Loucy (cell line): ENCODE measurements at regions not wholly inside any gene's neighbourhood (a gene's known extent, or its start where the extent isn't known, plus 50 kb on each side); places are given as distances from the start of the nearest gene placed in this dataset.
A peak's percentile ranks its signal among the peaks of the same experiment; 100 is the strongest.

ENCODE experiments used
- H2AFZ ChIP-seq: fragments of 200-600 bp; sonication (generic); 2 replicates; pipeline ENCODE4 v1.6.0; 2016; ENCODE audit warnings: antibody characterized with exemption, mild to moderate bottlenecking, low read length, moderate library complexity
- H3F3A ChIP-seq: fragments of 200-600 bp; 2 replicates; pipeline ENCODE4 v1.6.0; 2016; ENCODE audit warnings: antibody characterized with exemption, low read depth, mild to moderate bottlenecking
- H3K27me3 ChIP-seq: fragments of 200-600 bp; sonication (generic); 2 replicates; pipeline ENCODE4 v1.6.1; 2014; ENCODE audit warnings: low read length, mild to moderate bottlenecking; ENCODE audit not compliant: insufficient read depth, poor library complexity, severe bottlenecking
- H3K36me3 ChIP-seq: fragments of 200-600 bp; sonication (generic); 2 replicates; pipeline ENCODE4 v1.6.1; 2016; ENCODE audit warnings: low read length; ENCODE audit not compliant: insufficient read depth
- H3K4me1 ChIP-seq: fragments of 200-600 bp; sonication (generic); 2 replicates; pipeline ENCODE4 v1.5.1; 2014; ENCODE audit warnings: low read length, mild to moderate bottlenecking; ENCODE audit not compliant: insufficient read depth, poor library complexity, severe bottlenecking
- H3K4me2 ChIP-seq: fragments of 200-600 bp; sonication (generic); 2 replicates; pipeline ENCODE4 v1.6.0; 2014; ENCODE audit warnings: antibody characterized with exemption, low read length, low read depth, mild to moderate bottlenecking; ENCODE audit not compliant: poor library complexity, severe bottlenecking
- H3K4me3 ChIP-seq: fragments of 200-600 bp; sonication (generic); 2 replicates; pipeline ENCODE4 v1.5.1; 2014; ENCODE audit warnings: low read length, mild to moderate bottlenecking, mixed read lengths; ENCODE audit not compliant: poor library complexity, severe bottlenecking
- H3K79me2 ChIP-seq: fragments of 200-600 bp; sonication (generic); 2 replicates; pipeline ENCODE4 v1.6.1; 2014; ENCODE audit warnings: low read length; ENCODE audit not compliant: insufficient read depth
- H3K9ac ChIP-seq: fragments of 200-600 bp; sonication (generic); 2 replicates; pipeline ENCODE4 v1.6.0; 2014; ENCODE audit warnings: mild to moderate bottlenecking, low read depth, low read length, moderate library complexity; ENCODE audit not compliant: poor library complexity, severe bottlenecking
- H3K9me2 ChIP-seq: fragments of 200-600 bp; sonication (generic); replicated peaks from 2 replicates; pipeline ENCODE4 v1.6.1; 2016; ENCODE audit warnings: low read depth, low read length, mixed read lengths
- H3K9me3 ChIP-seq: fragments of 200-600 bp; sonication (generic); 2 replicates; pipeline ENCODE4 v1.6.1; 2014; ENCODE audit warnings: mild to moderate bottlenecking, antibody characterized with exemption, low read length, low read depth; ENCODE audit not compliant: insufficient read depth
- H4K20me1 ChIP-seq: fragments of 200-600 bp; sonication (generic); 2 replicates; pipeline ENCODE4 v1.6.0; 2014; ENCODE audit warnings: antibody characterized with exemption, low read length, mild to moderate bottlenecking; ENCODE audit not compliant: insufficient read depth, poor library complexity, severe bottlenecking
- EZH2phosphoT487 ChIP-seq: fragments of 200-600 bp; IDR thresholded peaks from 2 replicates; pipeline ENCODE4 v1.6.1; 2018; ENCODE audit warnings: antibody characterized with exemption, mild to moderate bottlenecking, moderate library complexity, borderline replicate concordance
- TF ChIP-seq, protein P1 (sequence below): fragments of 200-600 bp; sonication (generic); conservative IDR thresholded peaks from 2 replicates; pipeline ENCODE4 v1.5.1; 2014; ENCODE audit warnings: mild to moderate bottlenecking, antibody characterized with exemption, low read length

DNA sequence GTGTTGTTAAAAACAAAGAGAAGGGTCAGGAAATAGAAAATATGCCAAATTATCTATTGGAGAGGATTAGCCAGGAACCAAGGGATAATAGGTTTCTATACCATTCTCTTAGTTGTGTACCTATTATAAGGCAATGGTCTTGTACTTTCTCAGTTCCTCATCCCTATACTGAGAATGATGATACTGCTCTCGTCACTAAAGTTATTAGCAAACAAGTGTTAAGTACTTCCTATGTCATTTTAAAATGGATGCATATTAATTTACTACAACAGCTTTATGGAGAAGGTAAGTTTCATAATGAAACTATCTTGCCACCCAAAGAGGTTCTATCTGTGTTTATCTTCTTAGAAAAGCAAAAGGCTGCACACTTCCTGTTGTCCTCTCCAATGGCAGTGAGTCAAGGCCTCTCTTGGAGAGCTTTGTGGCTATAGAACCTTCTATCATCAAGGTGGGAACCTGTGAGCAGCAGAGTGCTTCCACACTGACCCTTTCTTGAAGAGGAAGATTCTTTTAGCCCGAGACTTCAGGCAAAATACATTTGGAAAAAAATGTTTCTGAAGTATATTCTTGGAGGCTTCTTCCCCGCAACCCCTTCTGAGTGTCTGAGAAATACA lies 460.7 kb upstream of the FANCL start:
- H3K4me1 ChIP-seq = peaks cover 19% of the 10 kb centered on the region
- H3F3A ChIP-seq = no peaks in the 10 kb centered on the region
- H3K36me3 ChIP-seq = no peaks in the 10 kb centered on the region
- peak overlapping the region; percentile 86 for H2AFZ ChIP-seq
- H3K27me3 ChIP-seq = no peaks in the 10 kb centered on the region
- H3K4me2 ChIP-seq = peak overlapping the region; percentile 40
- H3K9me3 ChIP-seq = no peaks in the 10 kb centered on the region
- TF ChIP-seq, protein P1, sequence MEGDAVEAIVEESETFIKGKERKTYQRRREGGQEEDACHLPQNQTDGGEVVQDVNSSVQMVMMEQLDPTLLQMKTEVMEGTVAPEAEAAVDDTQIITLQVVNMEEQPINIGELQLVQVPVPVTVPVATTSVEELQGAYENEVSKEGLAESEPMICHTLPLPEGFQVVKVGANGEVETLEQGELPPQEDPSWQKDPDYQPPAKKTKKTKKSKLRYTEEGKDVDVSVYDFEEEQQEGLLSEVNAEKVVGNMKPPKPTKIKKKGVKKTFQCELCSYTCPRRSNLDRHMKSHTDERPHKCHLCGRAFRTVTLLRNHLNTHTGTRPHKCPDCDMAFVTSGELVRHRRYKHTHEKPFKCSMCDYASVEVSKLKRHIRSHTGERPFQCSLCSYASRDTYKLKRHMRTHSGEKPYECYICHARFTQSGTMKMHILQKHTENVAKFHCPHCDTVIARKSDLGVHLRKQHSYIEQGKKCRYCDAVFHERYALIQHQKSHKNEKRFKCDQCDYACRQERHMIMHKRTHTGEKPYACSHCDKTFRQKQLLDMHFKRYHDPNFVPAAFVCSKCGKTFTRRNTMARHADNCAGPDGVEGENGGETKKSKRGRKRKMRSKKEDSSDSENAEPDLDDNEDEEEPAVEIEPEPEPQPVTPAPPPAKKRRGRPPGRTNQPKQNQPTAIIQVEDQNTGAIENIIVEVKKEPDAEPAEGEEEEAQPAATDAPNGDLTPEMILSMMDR = no peak
- no peak for TF ChIP-seq EZH2phosphoT487
- no peaks in the 10 kb centered on the region for H4K20me1 ChIP-seq
- no peaks in the 10 kb centered on the region for H3K79me2 ChIP-seq
- peak overlapping the region; percentile 20 for H3K9ac ChIP-seq
- H3K9me2 ChIP-seq = no peaks in the 10 kb centered on the region
- H3K4me3 ChIP-seq = peak overlapping the region; percentile 19

- no peaks in the 10 kb centered on the region for H3K27me3 ChIP-seq
- no peaks in the 10 kb centered on the region for H4K20me1 ChIP-seq
- H3K36me3 ChIP-seq = no peaks in the 10 kb centered on the region
- H2AFZ ChIP-seq = peak overlapping the region; percentile 4; the same call in 1 of the 2 replicates
- peaks cover 25% of the 10 kb centered on the region for H3K4me1 ChIP-seq
- no peaks in the 10 kb centered on the region for H3K79me2 ChIP-seq
- no peak overlapping the region for H3K4me2 ChIP-seq
- no peaks in the 10 kb centered on the region for H3K9me3 ChIP-seq
- H3K9ac ChIP-seq = no peak overlapping the region
- no peaks in the 10 kb centered on the region for H3K9me2 ChIP-seq
- TF ChIP-seq, protein P1 = no peak
- no peak for TF ChIP-seq EZH2phosphoT487
- no peak overlapping the region for H3K4me3 ChIP-seq
- no peaks in the 10 kb centered on the region for H3F3A ChIP-seq
Measured at GRCh38 chr2:58700591-58700990, 459.5 kb upstream of the FANCL start.

DNA sequence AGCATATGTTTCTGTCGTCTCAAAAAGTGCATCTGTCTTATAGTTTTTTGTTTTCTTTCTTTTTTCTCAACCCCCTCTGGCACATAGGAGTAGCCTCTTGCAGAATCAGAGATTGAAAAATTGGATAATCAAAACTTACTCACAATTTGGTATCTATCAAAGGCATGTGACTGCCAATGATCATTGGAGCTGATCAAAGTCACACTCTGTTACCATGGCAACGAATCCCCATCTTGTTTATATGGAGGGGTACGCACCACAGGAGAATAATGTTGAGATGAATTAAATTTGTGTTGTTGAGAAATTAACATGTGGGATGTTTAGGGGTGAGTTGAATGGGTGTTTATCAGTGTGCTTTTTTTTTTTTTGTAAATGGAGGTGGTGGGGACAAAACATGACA lies 458.3 kb upstream of the FANCL start:
- Histone ChIP-seq H3K9me3 (no peaks in the 10 kb centered on the region), H2AFZ (no peak overlapping the region), H3K9me2 (no peaks in the 10 kb centered on the region), H4K20me1 (no peaks in the 10 kb centered on the region), H3K4me3 (no peak overlapping the region), H3K79me2 (no peaks in the 10 kb centered on the region), H3K9ac (no peak overlapping the region), H3F3A (no peaks in the 10 kb centered on the region), H3K4me2 (no peak overlapping the region), H3K36me3 (no peaks in the 10 kb centered on the region), H3K4me1 (peaks cover 20% of the 10 kb centered on the region), H3K27me3 (no peaks in the 10 kb centered on the region)
- no peak for TF ChIP-seq EZH2phosphoT487
- TF ChIP-seq, protein P1 = no peak
